GM18873 (cell line): ENCODE measurements at regions not wholly inside any gene's neighbourhood (a gene's known extent, or its start where the extent isn't known, plus 50 kb on each side); places are given as distances from the start of the nearest gene placed in this dataset.
A peak's percentile ranks its signal among the peaks of the same experiment; 100 is the strongest.
"Not testable (repeated sequence)": the region's sequence is repeated elsewhere in the genome, so short reads cannot be mapped to it uniquely, and the experiment has no call there.

Experiments used
- ATAC-seq: cut with Tn5 transposase; IDR thresholded peaks from one replicate; pipeline ENCODE4 v1.9.1; 2021; ENCODE audit warnings: mild to moderate bottlenecking, moderate library complexity, moderate number of reproducible peaks; ENCODE audit not compliant: unreplicated experiment, low FRiP score

- ATAC-seq = not testable (repeated sequence)
Observed at GRCh38 chr9:41279033-41279432, 89.9 kb upstream of the ZNG1F start.

GRCh38 chr9:41273549-41274267 is 84.6 kb upstream of the ZNG1F start:
- peak; percentile 100 for ATAC-seq

DNA sequence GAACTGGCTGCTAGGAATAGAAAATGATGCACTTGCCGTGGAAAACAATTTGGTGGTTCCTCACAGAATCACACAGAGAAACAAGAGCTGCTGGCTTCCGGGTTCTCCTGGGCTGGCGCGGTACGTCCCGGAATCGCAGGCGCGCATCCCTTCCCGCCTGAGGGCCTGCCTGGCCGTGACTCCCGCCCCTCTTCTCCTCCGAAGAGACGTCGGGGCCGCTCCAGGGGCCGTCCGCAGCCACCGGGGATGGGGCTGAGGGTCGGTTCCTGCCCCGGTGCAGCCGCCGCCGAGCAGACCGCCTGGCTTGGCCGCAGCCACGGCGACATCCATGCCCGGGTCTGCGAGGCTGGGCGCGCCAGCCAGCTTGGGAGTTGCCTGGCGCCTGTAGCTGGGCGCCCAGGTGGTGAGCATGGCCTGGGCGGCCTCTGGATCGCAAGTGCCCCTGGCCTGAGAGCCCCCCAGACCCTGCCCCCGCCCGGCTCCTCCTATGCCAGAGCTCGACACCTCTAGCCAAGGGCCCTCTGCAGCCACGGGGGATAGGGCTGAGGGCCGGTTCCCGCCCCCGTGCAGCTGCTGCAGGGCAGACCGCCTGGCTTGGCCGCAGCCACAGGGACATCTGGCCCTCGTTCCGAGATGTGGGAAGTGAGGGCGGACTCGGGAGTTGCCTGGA is 83.9 kb upstream of the ZNG1F start:
- ATAC-seq = not testable (repeated sequence)

DNA sequence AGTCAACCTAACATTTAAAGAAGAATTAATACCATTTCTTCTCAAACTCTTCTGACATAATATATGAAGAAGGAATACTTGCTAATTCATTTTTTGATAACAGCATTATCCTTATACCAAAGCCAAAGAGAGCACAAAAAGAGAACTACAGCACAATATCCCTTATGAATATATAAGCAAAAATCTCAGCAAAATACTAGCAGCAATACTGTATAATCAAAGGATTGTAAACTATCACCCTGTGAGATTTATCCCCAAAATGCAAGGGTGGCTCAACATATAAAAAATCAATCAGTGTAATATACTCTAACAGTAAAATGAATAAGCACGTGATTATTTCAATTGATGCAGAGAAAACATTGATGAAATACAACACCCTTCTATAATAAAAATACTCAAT is 81.9 kb upstream of the ZNG1F start:
- not testable (repeated sequence) for ATAC-seq

- not testable (repeated sequence) for ATAC-seq
Observed at GRCh38 chr9:41269471-41269870, 80.4 kb upstream of the ZNG1F start.

- not testable (repeated sequence) for ATAC-seq
Observed at GRCh38 chr9:41269054-41269453, 79.9 kb upstream of the ZNG1F start.

DNA sequence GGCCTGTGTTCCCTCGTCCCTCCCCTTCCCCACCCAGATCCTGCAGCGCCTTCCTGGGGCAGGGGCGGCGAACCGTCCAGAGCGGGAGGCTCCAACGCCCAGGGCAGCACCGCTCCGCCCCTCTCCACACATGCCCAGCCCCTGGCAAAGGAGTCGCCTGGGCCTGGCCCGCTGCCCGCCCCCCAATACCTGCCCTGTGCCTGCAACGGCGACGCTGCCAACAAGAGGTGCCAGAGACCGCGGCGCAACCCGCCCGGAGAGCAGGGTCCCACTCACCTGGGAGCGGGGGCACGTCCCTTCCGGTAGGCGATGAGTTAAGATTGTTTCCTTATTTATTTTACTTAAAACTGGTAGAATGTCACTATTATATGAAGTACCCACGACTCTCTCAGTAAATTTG is 77.5 kb upstream of the ZNG1F start:
- not testable (repeated sequence) for ATAC-seq

GRCh38 chr9:41266000-41266399 is 76.9 kb upstream of the ZNG1F start:
- ATAC-seq = not testable (repeated sequence)

- not testable (repeated sequence) for ATAC-seq
Observed at GRCh38 chr9:41251973-41252372, 62.9 kb upstream of the ZNG1F start.

GRCh38 chr9:41251101-41251500 is 62.0 kb upstream of the ZNG1F start:
- ATAC-seq = not testable (repeated sequence)

DNA sequence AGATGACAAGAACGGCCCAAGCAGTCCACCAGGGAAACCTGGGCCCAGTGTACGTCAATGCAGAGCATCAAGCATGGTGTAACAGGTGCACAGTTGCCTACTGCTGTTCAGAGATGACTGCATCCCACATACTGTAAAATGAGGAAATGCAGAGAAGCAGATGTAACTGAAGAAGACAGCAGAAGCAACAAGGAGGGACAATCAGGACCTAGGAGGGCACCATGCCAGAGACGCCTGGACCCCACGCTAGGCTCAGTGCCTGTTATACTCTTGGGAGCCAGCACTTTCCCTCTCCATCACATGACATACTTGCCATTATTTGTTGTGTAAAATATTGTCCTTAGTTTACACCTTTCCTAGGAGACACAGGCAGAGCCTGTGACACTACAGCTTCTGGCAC is 57.6 kb upstream of the ZNG1F start:
- not testable (repeated sequence) for ATAC-seq
